OCI-M2 (cell line): ENCODE measurements at regions not wholly inside any gene's neighbourhood (a gene's known extent, or its start where the extent isn't known, plus 50 kb on each side); places are given as distances from the start of the nearest gene placed in this dataset.

Experiments
- DNase-seq: peaks from one replicate; lab custom pipeline; 2025; ENCODE audit not compliant: unreplicated experiment; lab: John Stamatoyannopoulos, UW

- DNase-seq, result no peak
Observed at GRCh38 chr4:29131304-29131703, 1588.9 kb upstream of the PCDH7 start.

DNA sequence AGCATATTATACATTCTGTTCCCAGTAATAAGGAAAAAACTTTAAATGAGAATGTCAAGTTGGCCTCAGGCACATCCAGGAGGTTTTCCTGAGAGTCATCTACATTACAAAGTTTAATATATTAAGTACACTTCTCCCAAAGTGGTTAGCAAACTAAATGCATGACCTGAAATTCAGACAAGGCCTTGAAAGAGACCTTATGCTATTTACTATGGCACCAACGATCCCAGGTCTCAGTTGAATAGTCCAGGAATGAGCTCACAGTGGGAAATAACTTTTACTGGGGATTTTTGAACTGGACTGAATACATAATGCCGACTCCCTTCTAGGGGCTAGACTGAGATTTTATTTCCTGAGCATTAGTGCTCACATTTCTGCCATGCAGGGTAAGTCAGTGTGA lies 1577.5 kb upstream of the PCDH7 start:
- no peak for DNase-seq

GRCh38 chr4:29151584-29151983 lies 1568.6 kb upstream of the PCDH7 start:
- DNase-seq, result no peak

GRCh38 chr4:29153642-29154041 lies 1566.5 kb upstream of the PCDH7 start:
- DNase-seq, result no peak

- DNase-seq, result no peak
Observed at GRCh38 chr4:29175291-29175690, 1544.9 kb upstream of the PCDH7 start.

DNA sequence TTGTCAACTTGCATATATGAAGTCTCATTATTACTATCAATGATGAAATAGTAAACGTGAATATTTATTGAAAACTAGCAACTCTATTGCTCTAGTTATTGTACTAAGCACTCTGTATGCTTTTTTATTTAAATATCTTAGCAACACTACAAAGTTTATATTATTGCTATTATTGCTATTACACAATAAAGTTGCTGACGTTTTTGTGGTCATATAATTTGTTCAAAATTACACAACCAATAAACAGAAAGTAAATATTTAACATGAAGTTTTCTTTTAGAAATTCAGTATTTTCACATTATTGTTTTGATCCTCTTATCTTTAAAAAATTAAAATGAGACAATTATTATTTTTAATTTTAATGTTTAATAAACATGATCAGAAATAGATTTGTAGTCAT lies 1521.1 kb upstream of the PCDH7 start:
- no peak for DNase-seq

DNA sequence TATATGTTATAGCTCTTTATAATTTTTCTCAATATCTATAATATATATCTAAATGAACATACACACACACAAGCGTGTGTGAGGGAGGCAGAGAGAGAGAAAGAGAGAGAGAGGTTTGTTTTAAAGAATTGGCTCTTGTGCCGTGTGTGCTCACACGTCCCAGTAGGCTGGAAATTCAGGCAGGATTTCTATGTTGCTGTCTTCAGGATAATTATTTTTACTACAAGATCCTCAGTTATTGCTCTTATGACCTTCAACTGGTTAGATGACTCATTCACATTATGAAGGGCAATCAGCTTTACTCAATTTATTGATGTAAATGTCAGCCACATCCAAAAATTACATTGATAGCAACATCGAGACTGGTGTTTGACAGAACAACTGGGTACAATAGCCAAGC lies 1520.7 kb upstream of the PCDH7 start:
- DNase-seq, result no peak

- DNase-seq, result no peak
Observed at GRCh38 chr4:29213020-29213419, 1507.1 kb upstream of the PCDH7 start.

DNA sequence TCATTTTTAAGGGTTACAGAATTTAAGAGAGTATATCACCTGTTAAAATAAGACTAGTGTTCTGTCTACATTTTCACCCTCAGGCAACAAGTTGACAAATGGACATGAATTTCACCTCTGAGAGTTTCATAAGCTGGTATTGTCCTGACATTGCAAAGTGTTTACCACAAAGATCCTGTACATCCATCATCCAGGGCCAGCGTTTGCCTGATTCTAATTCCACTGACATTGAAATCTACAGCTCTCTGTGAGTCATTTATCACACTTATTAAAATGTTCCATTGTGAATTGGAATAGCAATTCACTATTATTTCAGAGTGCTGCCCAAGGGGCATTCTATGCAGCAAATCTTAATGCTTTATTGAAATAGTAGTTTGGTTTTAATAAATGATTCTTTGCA lies 1499.4 kb upstream of the PCDH7 start:
- DNase-seq, result no peak

DNA sequence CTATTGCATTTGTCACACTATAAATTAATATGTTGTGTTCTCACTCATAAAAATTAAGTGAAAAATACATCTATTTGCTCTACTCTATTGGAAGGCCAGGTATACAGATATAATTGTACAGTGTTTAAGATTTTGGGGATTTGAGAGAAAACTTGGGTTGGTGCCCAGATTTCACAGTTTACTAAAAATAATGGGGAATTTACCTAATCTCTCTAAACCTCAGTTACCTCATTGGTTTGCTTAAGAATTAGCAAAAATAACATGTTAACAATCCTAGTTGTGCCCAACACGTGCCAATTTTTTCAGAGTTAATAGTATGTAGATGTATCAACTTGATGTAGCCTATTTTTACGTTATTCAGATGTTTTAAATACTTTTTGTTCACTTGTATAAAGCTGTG lies 1495.3 kb upstream of the PCDH7 start:
- DNase-seq, result no peak

GRCh38 chr4:29240641-29241040 lies 1479.5 kb upstream of the PCDH7 start:
- DNase-seq, result no peak

GRCh38 chr4:29243054-29243453 lies 1477.1 kb upstream of the PCDH7 start:
- no peak for DNase-seq

- no peak for DNase-seq
Observed at GRCh38 chr4:29243851-29244250, 1476.3 kb upstream of the PCDH7 start.

- no peak for DNase-seq
Observed at GRCh38 chr4:29259556-29259955, 1460.6 kb upstream of the PCDH7 start.

DNA sequence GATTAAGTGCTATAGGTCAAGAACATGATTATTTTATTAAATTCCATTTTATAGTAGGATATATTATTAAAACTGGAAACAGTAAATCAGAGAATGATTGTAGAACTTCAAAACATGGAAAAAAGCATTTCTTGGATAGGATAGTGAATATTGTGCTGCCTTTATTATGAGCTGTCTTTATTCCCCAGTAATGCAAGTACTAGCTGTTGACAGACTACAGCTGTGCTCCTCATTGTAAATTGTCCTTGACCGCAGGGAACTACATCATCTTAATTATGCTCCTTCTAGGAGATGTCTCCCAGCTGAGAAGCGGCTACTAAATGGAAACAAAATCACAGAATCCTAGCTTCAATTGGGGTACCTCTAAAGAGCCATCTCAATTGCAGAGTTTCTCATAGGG lies 1457.2 kb upstream of the PCDH7 start:
- DNase-seq, result no peak

GRCh38 chr4:29276150-29276549 lies 1444.0 kb upstream of the PCDH7 start:
- no peak for DNase-seq

DNA sequence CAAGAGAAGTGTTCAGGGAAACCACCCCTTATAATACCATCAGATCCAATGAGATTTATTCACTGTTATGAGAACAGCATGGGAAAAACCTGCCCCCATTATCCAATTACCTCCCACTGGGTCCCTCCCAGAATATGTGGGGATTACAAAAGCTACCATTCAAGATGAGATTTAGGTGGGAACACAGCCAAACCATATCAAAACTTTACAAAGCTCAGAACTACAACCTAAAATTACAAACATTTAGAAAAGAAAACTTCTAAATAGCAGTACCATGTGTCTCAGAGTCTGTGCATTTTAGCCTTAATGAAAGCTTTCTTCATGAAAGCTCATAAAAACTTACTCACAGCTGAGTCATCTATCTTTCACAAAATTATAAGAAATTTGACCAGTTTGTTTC lies 1442.8 kb upstream of the PCDH7 start:
- no peak for DNase-seq

GRCh38 chr4:29278585-29278984 lies 1441.6 kb upstream of the PCDH7 start:
- no peak for DNase-seq

DNA sequence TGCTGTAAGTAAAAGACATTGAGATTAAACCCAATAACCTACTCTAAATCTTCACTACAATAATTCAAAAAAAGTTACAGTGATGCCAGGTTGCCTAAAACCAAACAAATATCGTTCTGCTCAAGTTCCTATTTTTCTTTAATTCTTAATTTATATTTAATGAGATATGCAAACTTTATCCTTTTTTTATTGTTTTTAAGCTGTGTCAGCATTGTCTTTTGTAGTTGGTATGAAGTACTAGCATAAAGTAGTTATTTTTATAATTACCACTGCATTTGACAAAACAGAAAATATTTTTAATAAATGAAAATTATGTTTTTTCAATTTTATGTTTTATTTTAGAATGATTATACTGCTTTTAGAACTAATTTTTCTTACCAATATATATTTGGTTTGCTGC lies 1431.1 kb upstream of the PCDH7 start:
- no peak for DNase-seq

DNA sequence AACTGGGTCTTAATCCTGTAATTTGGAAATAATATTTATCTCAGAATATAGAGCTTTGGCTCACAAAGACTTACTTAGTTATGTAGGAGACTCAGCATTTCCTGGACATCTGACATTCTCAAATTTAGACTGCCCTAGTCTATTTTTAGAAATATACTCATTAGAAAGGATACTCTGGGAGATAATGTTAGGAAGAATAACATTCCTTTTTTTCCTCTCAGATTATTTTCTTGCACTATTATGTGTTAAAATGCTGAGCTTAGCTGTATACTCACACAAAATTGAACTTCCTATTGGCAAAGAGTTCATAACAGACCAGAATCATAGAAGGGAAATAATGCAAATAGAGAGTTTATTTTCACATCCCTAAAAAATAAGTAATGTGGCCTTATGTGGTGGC lies 1424.9 kb upstream of the PCDH7 start:
- no peak for DNase-seq

GRCh38 chr4:29304595-29304994 lies 1415.6 kb upstream of the PCDH7 start:
- DNase-seq, result no peak

GRCh38 chr4:29307256-29307655 lies 1412.9 kb upstream of the PCDH7 start:
- DNase-seq, result no peak

DNA sequence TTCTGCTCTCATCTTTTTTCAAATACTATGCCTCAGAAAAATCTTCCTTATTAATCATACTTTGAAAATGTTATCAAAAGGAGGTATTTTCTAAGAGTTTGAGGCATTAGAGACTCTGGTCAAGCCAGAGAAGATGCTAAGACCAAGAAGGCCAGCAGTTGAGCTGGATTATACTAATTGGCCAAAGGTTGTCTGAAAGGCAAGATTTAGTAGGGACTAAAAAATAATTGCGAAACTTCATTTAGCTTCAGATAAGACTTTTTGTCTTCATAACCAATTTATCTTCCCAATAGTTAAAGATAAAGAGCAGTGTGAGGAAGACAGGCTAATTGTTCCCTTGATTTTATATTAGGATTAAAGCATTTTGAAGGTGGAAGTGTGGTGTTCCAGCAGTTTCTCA lies 1412.4 kb upstream of the PCDH7 start:
- DNase-seq, result no peak

- no peak for DNase-seq
Observed at GRCh38 chr4:29309050-29309449, 1411.1 kb upstream of the PCDH7 start.
